NB4 (cell line): ENCODE measurements at regions not wholly inside any gene's neighbourhood (a gene's known extent, or its start where the extent isn't known, plus 50 kb on each side); places are given as distances from the start of the nearest gene placed in this dataset.
A peak's percentile ranks its signal among the peaks of the same experiment; 100 is the strongest.
"Not testable (repeated sequence)": the region's sequence is repeated elsewhere in the genome, so short reads cannot be mapped to it uniquely, and the experiment has no call there.

Source experiments
- DNase-seq: peaks from one replicate; pipeline ENCODE4 v3.0.0; 2010; ENCODE audit warnings: low read depth
- H3K4me3 ChIP-seq: one replicate; pipeline ENCODE4 v1.5.1; 2011; ENCODE audit warnings: mild to moderate bottlenecking, low read depth, low read length, moderate library complexity
- MAX ChIP-seq: IDR thresholded peaks from 2 replicates; pipeline ENCODE4 v1.6.1; 2011; ENCODE audit warnings: low read depth, low read length
- MYC ChIP-seq: IDR thresholded peaks from 2 replicates; pipeline ENCODE4 v1.6.1; 2011; ENCODE audit warnings: low read depth, low read length
- POLR2A ChIP-seq: IDR thresholded peaks from 2 replicates; pipeline ENCODE4 v1.6.1; 2011; ENCODE audit warnings: mild to moderate bottlenecking; ENCODE audit not compliant: insufficient read length; ENCODE audit errors: extremely low read depth
- TF ChIP-seq, protein P1 (sequence below): IDR thresholded peaks from one replicate; pipeline ENCODE4 v1.5.1; 2012; ENCODE audit warnings: low read depth, low read length

- peak; percentile 19 for DNase-seq
- TF ChIP-seq POLR2A (no peak), MYC (no peak), MAX (no peak)
- TF ChIP-seq, protein P1, sequence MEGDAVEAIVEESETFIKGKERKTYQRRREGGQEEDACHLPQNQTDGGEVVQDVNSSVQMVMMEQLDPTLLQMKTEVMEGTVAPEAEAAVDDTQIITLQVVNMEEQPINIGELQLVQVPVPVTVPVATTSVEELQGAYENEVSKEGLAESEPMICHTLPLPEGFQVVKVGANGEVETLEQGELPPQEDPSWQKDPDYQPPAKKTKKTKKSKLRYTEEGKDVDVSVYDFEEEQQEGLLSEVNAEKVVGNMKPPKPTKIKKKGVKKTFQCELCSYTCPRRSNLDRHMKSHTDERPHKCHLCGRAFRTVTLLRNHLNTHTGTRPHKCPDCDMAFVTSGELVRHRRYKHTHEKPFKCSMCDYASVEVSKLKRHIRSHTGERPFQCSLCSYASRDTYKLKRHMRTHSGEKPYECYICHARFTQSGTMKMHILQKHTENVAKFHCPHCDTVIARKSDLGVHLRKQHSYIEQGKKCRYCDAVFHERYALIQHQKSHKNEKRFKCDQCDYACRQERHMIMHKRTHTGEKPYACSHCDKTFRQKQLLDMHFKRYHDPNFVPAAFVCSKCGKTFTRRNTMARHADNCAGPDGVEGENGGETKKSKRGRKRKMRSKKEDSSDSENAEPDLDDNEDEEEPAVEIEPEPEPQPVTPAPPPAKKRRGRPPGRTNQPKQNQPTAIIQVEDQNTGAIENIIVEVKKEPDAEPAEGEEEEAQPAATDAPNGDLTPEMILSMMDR = no peak
- H3K4me3 ChIP-seq = no peak overlapping the region
Observed at GRCh38 chr5:120817044-120817985, 353.2 kb downstream of the PRR16 start.

DNA sequence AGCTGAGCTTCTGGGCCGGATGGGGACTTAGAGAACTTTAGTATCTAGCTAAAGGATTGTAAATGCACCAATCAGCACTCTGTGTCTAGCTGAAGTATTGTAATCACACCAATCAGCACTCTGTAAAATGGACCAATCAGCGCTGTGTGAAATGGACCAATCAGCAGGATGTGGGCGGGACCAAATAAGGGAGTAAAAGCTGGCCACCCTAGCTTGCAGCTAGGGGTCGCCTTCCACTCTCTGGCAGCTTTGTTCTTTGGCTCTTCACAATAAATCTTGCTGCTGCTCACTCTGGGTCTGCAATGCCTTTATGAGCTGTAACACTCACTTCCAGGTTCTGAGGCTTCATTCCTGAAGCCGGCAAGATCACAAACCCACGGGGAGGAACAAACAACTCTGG, 354.0 kb downstream of the PRR16 start:
- no peak for TF ChIP-seq MAX
- TF ChIP-seq MYC = no peak
- TF ChIP-seq, protein P1 = no peak
- no peak for TF ChIP-seq POLR2A
- DNase-seq = peak; percentile 10
- H3K4me3 ChIP-seq = no peak overlapping the region

DNA sequence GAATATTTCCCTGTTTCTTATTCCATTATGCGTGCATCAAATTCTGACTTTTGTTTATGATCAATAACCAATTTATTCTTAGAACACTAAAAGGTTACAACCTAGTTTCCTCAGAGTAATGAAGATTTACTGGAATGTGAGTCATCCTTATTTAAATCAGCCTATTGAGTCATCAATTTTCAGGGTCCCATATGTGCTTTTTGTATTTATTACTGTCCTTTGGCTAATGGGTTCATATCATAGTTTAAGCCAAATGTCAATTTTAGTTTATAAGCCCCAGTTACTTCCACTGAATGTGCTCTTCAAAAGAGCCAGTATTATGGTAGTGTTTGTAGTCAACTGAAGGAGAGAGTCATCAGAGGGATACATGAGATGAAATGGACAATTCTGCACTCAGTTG, 359.2 kb downstream of the PRR16 start:
- TF ChIP-seq MYC (no peak), MAX (no peak), POLR2A (no peak)
- TF ChIP-seq, protein P1 = no peak
- no peak overlapping the region for H3K4me3 ChIP-seq
- DNase-seq = no peak

DNA sequence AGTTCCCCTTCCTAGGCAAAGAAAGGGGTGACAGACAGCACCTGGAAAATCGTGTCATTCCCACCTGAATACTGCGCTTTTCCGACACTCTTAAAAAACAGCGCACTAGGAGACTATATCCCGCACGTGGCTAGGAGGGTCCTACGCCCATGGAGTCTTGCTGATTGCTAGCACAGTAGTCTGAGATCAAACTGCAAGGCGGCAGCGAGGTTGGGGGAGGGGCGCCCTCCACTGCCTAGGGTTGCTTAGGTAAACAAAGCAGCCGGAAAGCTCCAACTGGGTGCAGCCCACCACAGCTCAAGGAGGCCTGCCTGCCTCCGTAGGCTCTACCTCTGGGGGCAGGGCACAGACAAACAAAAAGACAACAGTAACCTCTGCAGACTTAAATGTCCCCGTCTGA, 367.5 kb downstream of the PRR16 start:
- not testable (repeated sequence) for DNase-seq, H3K4me3 ChIP-seq

DNA sequence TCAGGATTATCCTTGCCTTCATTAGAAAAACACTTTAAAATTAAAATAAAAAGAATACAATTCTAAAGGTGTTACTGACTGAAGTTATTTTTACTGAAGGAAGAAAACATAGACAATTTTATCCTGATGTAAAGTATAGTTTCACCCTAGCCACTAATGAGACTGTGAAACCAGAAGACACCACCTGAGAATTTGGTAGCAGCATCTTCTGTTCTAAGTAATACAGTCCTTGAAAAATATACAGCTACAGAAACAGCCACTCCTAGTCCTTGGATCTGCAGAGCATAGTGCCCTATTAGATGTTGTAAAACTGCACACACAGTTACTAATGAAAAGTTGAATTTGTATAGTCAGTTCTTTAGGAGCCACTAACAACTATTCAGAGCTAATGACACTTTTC, 377.7 kb downstream of the PRR16 start:
- H3K4me3 ChIP-seq = no peak overlapping the region
- TF ChIP-seq POLR2A = no peak
- TF ChIP-seq, protein P1 = no peak
- no peak for DNase-seq

GRCh38 chr5:120843390-120843980, 379.4 kb downstream of the PRR16 start:
- TF ChIP-seq POLR2A (no peak), MYC (no peak), MAX (no peak)
- TF ChIP-seq, protein P1 = no peak
- no peak overlapping the region for H3K4me3 ChIP-seq
- no peak for DNase-seq
